Keratinocyte (primary cell): ENCODE measurements at regions not wholly inside any gene's neighbourhood (a gene's known extent, or its start where the extent isn't known, plus 50 kb on each side); places are given as distances from the start of the nearest gene placed in this dataset.
"Not testable (repeated sequence)": the region's sequence is repeated elsewhere in the genome, so short reads cannot be mapped to it uniquely, and the experiment has no call there.

ENCODE experiments used
- DNase-seq: peaks from one replicate; pipeline ENCODE4 v3.0.0-alpha.2; 2011; ENCODE audit warnings: low read depth, missing footprints, low spot score
- FAIRE-seq: peaks from 2 replicates; lab custom pipeline; 2011; peaks lifted over from hg19 to GRCh38; lab: Jason Lieb, UNC
- H2AFZ ChIP-seq: 2 replicates; pipeline ENCODE4 v1.6.0; 2012; ENCODE audit warnings: low read length, control low read depth, inconsistent platforms; ENCODE audit not compliant: control insufficient read depth
- H3K27ac ChIP-seq: 2 replicates; pipeline ENCODE4 v1.5.1; 2011; ENCODE audit warnings: low read length; ENCODE audit not compliant: control insufficient read depth, insufficient read depth
- H3K27me3 ChIP-seq: 3 replicates; pipeline ENCODE4 v1.6.0; 2011; ENCODE audit warnings: low read length; ENCODE audit not compliant: control insufficient read depth, insufficient read depth; ENCODE audit errors: extremely low read depth
- H3K36me3 ChIP-seq, 2 experiments: 2 replicates in 1 of 2; 3 replicates in 1 of 2; pipeline ENCODE4 v1.5.1; 2011; ENCODE audit warnings: low read length in 2 of 2, mild to moderate bottlenecking in 1 of 2; ENCODE audit not compliant: control insufficient read depth in 2 of 2, insufficient read depth in 2 of 2; ENCODE audit errors: extremely low read depth in 1 of 2
- H3K4me1 ChIP-seq: 3 replicates; pipeline ENCODE4 v1.5.1; 2011; ENCODE audit warnings: low read length; ENCODE audit not compliant: control insufficient read depth, insufficient read depth; ENCODE audit errors: extremely low read depth
- H3K4me2 ChIP-seq: 3 replicates; pipeline ENCODE4 v1.6.0; 2011; ENCODE audit warnings: low read depth, low read length; ENCODE audit not compliant: control insufficient read depth, insufficient read depth; ENCODE audit errors: extremely low read depth
- H3K4me3 ChIP-seq, 3 experiments: fragments of 200-600 bp in 1 of 3; sonication (generic) in 1 of 3; 2 replicates in 2 of 3; 3 replicates in 1 of 3; pipeline ENCODE4 v1.5.1; 2011 to 2016; ENCODE audit warnings: low read length in 3 of 3, mild to moderate bottlenecking in 3 of 3, control low read depth in 2 of 3, inconsistent platforms in 1 of 3, low read depth in 1 of 3, mixed read lengths in 1 of 3, mixed run types in 1 of 3, moderate library complexity in 1 of 3; ENCODE audit not compliant: control insufficient read depth in 2 of 3, insufficient read depth in 2 of 3; ENCODE audit errors: extremely low read depth in 1 of 3
- H3K79me2 ChIP-seq: 2 replicates; pipeline ENCODE4 v1.6.0; 2012; ENCODE audit warnings: low read length; ENCODE audit not compliant: control insufficient read depth, insufficient read depth
- H3K9ac ChIP-seq: 3 replicates; pipeline ENCODE4 v1.6.0; 2011; ENCODE audit warnings: low read length; ENCODE audit not compliant: control insufficient read depth, insufficient read depth; ENCODE audit errors: extremely low read depth
- H3K9me1 ChIP-seq: 3 replicates; pipeline ENCODE4 v1.6.0; 2011; ENCODE audit warnings: low read length; ENCODE audit not compliant: control insufficient read depth, insufficient read depth; ENCODE audit errors: extremely low read depth
- H3K9me3 ChIP-seq: 2 replicates; pipeline ENCODE4 v1.5.1; 2012; ENCODE audit warnings: low read depth, low read length; ENCODE audit not compliant: control insufficient read depth
- H4K20me1 ChIP-seq: 3 replicates; pipeline ENCODE4 v1.6.0; 2011; ENCODE audit warnings: low read length; ENCODE audit not compliant: control insufficient read depth, insufficient read depth; ENCODE audit errors: extremely low read depth
- CTCF ChIP-seq, 3 experiments: IDR thresholded peaks in 1 of 3; conservative IDR thresholded peaks in 1 of 3; optimal IDR thresholded peaks in 1 of 3; 2 replicates in 2 of 3; 3 replicates in 1 of 3; pipeline versions ENCODE3 to v1.5.1; 2011; ENCODE audit warnings: low read length in 3 of 3, mild to moderate bottlenecking in 3 of 3, moderate library complexity in 2 of 3, control low read depth in 1 of 3, inconsistent platforms in 1 of 3; ENCODE audit not compliant: insufficient read depth in 2 of 3; ENCODE audit errors: extremely low read depth in 1 of 3
- EZH2 ChIP-seq: IDR thresholded peaks from one replicate; pipeline ENCODE4 v1.6.1; 2012; ENCODE audit warnings: inconsistent platforms, mild to moderate bottlenecking, low read length, moderate library complexity
- dilution Hi-C: fragments of 300-500 bp; cut with MboI; formaldehyde crosslinking; loops from one replicate; pipeline ENCODE4 v1.7.0; 2020; ENCODE audit warnings: low sequenced_read_pairs; ENCODE audit not compliant: extremely low pct_ligation_motif_present

- no peaks in the 10 kb centered on the region for H3K4me1 ChIP-seq
- H3K79me2 ChIP-seq, result no peaks in the 10 kb centered on the region
- H3K9me3 ChIP-seq, result no peaks in the 10 kb centered on the region
- H3K27ac ChIP-seq, result no peak overlapping the region
- dilution Hi-C loops, result no loop called here
- TF ChIP-seq CTCF (optimal IDR thresholded peaks at IDR 0.05 in 1 of 3, IDR thresholded peaks at IDR 0.05 in 1 of 3, conservative IDR thresholded peaks at IDR 0.05 in 1 of 3; ENCODE audit: extremely low read depth in 1 of 3, insufficient read depth in 2 of 3, low read length in 3 of 3), result no peak
- no peak for TF ChIP-seq EZH2
- no peaks in the 10 kb centered on the region for H3K9me1 ChIP-seq
- no peaks in the 10 kb centered on the region for H3K27me3 ChIP-seq
- no peaks in the 10 kb centered on the region for H3K36me3 ChIP-seq
- no peak overlapping the region for H3K4me3 ChIP-seq
- H2AFZ ChIP-seq, result no peak overlapping the region
- H4K20me1 ChIP-seq, result no peaks in the 10 kb centered on the region
- H3K4me2 ChIP-seq, result no peak overlapping the region
- no peak for DNase-seq
- H3K9ac ChIP-seq, result no peak overlapping the region
- no peak for FAIRE-seq
These were observed 58.4 kb upstream of the PPP1R12A start for GRCh38 chr12:79993106-79993862.

GRCh38 chr12:79991586-79991985 is 56.7 kb upstream of the PPP1R12A start:
- H3K27me3 ChIP-seq, result no peaks in the 10 kb centered on the region
- no peak overlapping the region for H2AFZ ChIP-seq
- no peaks in the 10 kb centered on the region for H4K20me1 ChIP-seq
- FAIRE-seq (no peak), DNase-seq (no peak)
- H3K9me3 ChIP-seq, result no peaks in the 10 kb centered on the region
- TF ChIP-seq EZH2, result no peak
- TF ChIP-seq CTCF (optimal IDR thresholded peaks at IDR 0.05 in 1 of 3, IDR thresholded peaks at IDR 0.05 in 1 of 3, conservative IDR thresholded peaks at IDR 0.05 in 1 of 3; ENCODE audit: extremely low read depth in 1 of 3, insufficient read depth in 2 of 3, low read length in 3 of 3), result no peak
- no peaks in the 10 kb centered on the region for H3K4me1 ChIP-seq
- no peak overlapping the region for H3K9ac ChIP-seq
- no peak overlapping the region for H3K27ac ChIP-seq
- dilution Hi-C loops, result no loop called here
- no peak overlapping the region for H3K4me2 ChIP-seq
- no peaks in the 10 kb centered on the region for H3K36me3 ChIP-seq
- H3K9me1 ChIP-seq, result no peaks in the 10 kb centered on the region
- no peaks in the 10 kb centered on the region for H3K79me2 ChIP-seq
- H3K4me3 ChIP-seq, result no peak overlapping the region

- H3K27ac ChIP-seq, H3K9ac ChIP-seq, dilution Hi-C loops, H3K36me3 ChIP-seq, FAIRE-seq, H3K9me3 ChIP-seq, H3K4me1 ChIP-seq, H4K20me1 ChIP-seq, H3K27me3 ChIP-seq, H3K4me2 ChIP-seq, H2AFZ ChIP-seq, H3K4me3 ChIP-seq, H3K79me2 ChIP-seq, DNase-seq, H3K9me1 ChIP-seq: not testable (repeated sequence)
These were observed 55.8 kb upstream of the PPP1R12A start for GRCh38 chr12:79990509-79991338.
